H9 (cell line): ENCODE measurements at regions not wholly inside any gene's neighbourhood (a gene's known extent, or its start where the extent isn't known, plus 50 kb on each side); places are given as distances from the start of the nearest gene placed in this dataset.

Experiments used
- DNase-seq: peaks from one replicate; pipeline ENCODE4 v3.0.0-alpha.2; 2017
- H2AFZ ChIP-seq: one replicate; pipeline ENCODE4 v1.6.1; 2013; ENCODE audit warnings: mild to moderate bottlenecking, low read length, control low read depth, moderate library complexity
- H2AK5ac ChIP-seq: 2 replicates; pipeline ENCODE4 v1.6.1; 2013; ENCODE audit warnings: low read length, control low read depth, mixed read lengths; ENCODE audit not compliant: insufficient read length
- H2BK120ac ChIP-seq: one replicate; pipeline ENCODE4 v1.6.1; 2013; ENCODE audit warnings: low read depth, mild to moderate bottlenecking, low read length, control low read depth, inconsistent platforms; ENCODE audit not compliant: poor library complexity, severe bottlenecking
- H2BK12ac ChIP-seq: 2 replicates; pipeline ENCODE4 v1.6.1; 2013; ENCODE audit warnings: low read length, control low read depth, mixed read lengths, low read depth; ENCODE audit not compliant: insufficient read length
- H2BK15ac ChIP-seq: 2 replicates; pipeline ENCODE4 v1.6.1; 2013; ENCODE audit warnings: low read depth, low read length, control low read depth
- H2BK20ac ChIP-seq: one replicate; pipeline ENCODE4 v1.6.1; 2013; ENCODE audit warnings: low read depth, mild to moderate bottlenecking, low read length, control low read depth, inconsistent platforms; ENCODE audit not compliant: poor library complexity, severe bottlenecking
- H2BK5ac ChIP-seq: 2 replicates; pipeline ENCODE4 v1.6.1; 2013; ENCODE audit warnings: low read length, control low read depth, mixed read lengths; ENCODE audit not compliant: insufficient read length
- H3K14ac ChIP-seq: 2 replicates; pipeline ENCODE4 v1.6.1; 2013; ENCODE audit warnings: low read length, control low read depth; ENCODE audit not compliant: insufficient read depth
- H3K18ac ChIP-seq: 2 replicates; pipeline ENCODE4 v1.6.1; 2013; ENCODE audit warnings: low read depth, mild to moderate bottlenecking, mixed read lengths, low read length, control low read depth; ENCODE audit not compliant: insufficient read length
- H3K23ac ChIP-seq: 2 replicates; pipeline ENCODE4 v1.6.1; 2013; ENCODE audit warnings: low read length, control low read depth, mixed read lengths, low read depth; ENCODE audit not compliant: insufficient read length
- H3K23me2 ChIP-seq: 2 replicates; pipeline ENCODE4 v1.6.1; 2013; ENCODE audit warnings: low read depth, mild to moderate bottlenecking, mixed read lengths, low read length, control low read depth; ENCODE audit not compliant: insufficient read length, poor library complexity, severe bottlenecking
- H3K27ac ChIP-seq: 2 replicates; pipeline ENCODE4 v1.5.1; 2013; ENCODE audit warnings: low read length, control low read depth, mixed read lengths, low read depth; ENCODE audit not compliant: insufficient read length
- H3K27me3 ChIP-seq: 2 replicates; pipeline ENCODE4 v1.6.1; 2013; ENCODE audit warnings: low read length, control low read depth, inconsistent platforms; ENCODE audit not compliant: insufficient read depth
- H3K4ac ChIP-seq: 2 replicates; pipeline ENCODE4 v1.6.1; 2013; ENCODE audit warnings: low read depth, mild to moderate bottlenecking, control low read depth, inconsistent platforms, low read length, moderate library complexity
- H3K4me1 ChIP-seq: 2 replicates; pipeline ENCODE4 v1.6.1; 2013; ENCODE audit warnings: low read length, control low read depth, inconsistent platforms; ENCODE audit not compliant: insufficient read depth
- H3K4me2 ChIP-seq: 2 replicates; pipeline ENCODE4 v1.6.1; 2013; ENCODE audit warnings: low read length, control low read depth, mixed read lengths; ENCODE audit not compliant: insufficient read length, insufficient read depth
- H3K56ac ChIP-seq: 2 replicates; pipeline ENCODE4 v1.6.1; 2013; ENCODE audit warnings: low read depth, mild to moderate bottlenecking, mixed read lengths, low read length, control low read depth; ENCODE audit not compliant: insufficient read length
- H3K79me1 ChIP-seq: 2 replicates; pipeline ENCODE4 v1.6.1; 2013; ENCODE audit warnings: low read depth, mild to moderate bottlenecking, moderate library complexity, low read length, control low read depth, inconsistent platforms; ENCODE audit not compliant: insufficient read depth, poor library complexity, severe bottlenecking
- H3K79me2 ChIP-seq: 2 replicates; pipeline ENCODE4 v1.6.1; 2013; ENCODE audit warnings: low read length, control low read depth, inconsistent platforms; ENCODE audit not compliant: insufficient read depth
- H3K9ac ChIP-seq: 2 replicates; pipeline ENCODE4 v1.6.1; 2013; ENCODE audit warnings: low read length, control low read depth, mixed read lengths; ENCODE audit not compliant: insufficient read length; ENCODE audit errors: extremely low read depth
- H3K9me3 ChIP-seq: one replicate; pipeline ENCODE4 v1.6.1; 2013; ENCODE audit warnings: low read depth, low read length, inconsistent platforms; ENCODE audit not compliant: control insufficient read depth
- H3T11ph ChIP-seq: one replicate; pipeline ENCODE4 v1.6.1; 2013; ENCODE audit warnings: mild to moderate bottlenecking, low read length, control low read depth, inconsistent platforms
- H4K20me1 ChIP-seq: one replicate; pipeline ENCODE4 v1.6.1; 2013; ENCODE audit not compliant: control insufficient read depth, insufficient read length, insufficient read depth
- H4K5ac ChIP-seq: 2 replicates; pipeline ENCODE4 v1.6.1; 2013; ENCODE audit warnings: low read depth, mild to moderate bottlenecking, mixed read lengths, low read length, control low read depth; ENCODE audit not compliant: insufficient read length
- H4K8ac ChIP-seq: replicated peaks from 2 replicates; pipeline ENCODE4 v1.6.1; 2013; ENCODE audit warnings: low read length, control low read depth, mixed read lengths, low read depth; ENCODE audit not compliant: insufficient read length
- H4K91ac ChIP-seq: 2 replicates; pipeline ENCODE4 v1.6.1; 2013; ENCODE audit warnings: low read depth, mild to moderate bottlenecking, moderate library complexity, mixed read lengths, low read length, control low read depth; ENCODE audit not compliant: insufficient read length
- H3K27ac Mint-ChIP-seq, 3 experiments: 2 replicates in 2 of 3; 3 replicates in 1 of 3; pipeline ENCODE4 v1.8.0; 2020 to 2021; ENCODE audit warnings: mixed read lengths in 3 of 3, mild to moderate bottlenecking in 1 of 3, moderate library complexity in 1 of 3
- H3K27me3 Mint-ChIP-seq: 2 replicates; pipeline ENCODE4 v1.8.0; 2021; ENCODE audit warnings: low read depth, mild to moderate bottlenecking, moderate library complexity, mixed read lengths
- H3K36me3 Mint-ChIP-seq, 3 experiments: 2 replicates in 2 of 3; 3 replicates in 1 of 3; pipeline ENCODE4 v1.8.0; 2020 to 2021; ENCODE audit warnings: low read depth in 3 of 3, mixed read lengths in 3 of 3; ENCODE audit not compliant: insufficient read depth in 1 of 3
- H3K4me1 Mint-ChIP-seq, 2 experiments: 2 replicates each; pipeline ENCODE4 v1.8.0; 2020; ENCODE audit warnings: mixed read lengths in 2 of 2
- H3K4me3 Mint-ChIP-seq, 2 experiments: 2 replicates in 1 of 2; 3 replicates in 1 of 2; pipeline ENCODE4 v1.8.0; 2020 to 2021; ENCODE audit warnings: mild to moderate bottlenecking in 2 of 2, mixed read lengths in 2 of 2, moderate library complexity in 1 of 2
- H3K9me3 Mint-ChIP-seq, 2 experiments: 2 replicates in 1 of 2; 3 replicates in 1 of 2; pipeline ENCODE4 v1.8.0; 2020; ENCODE audit warnings: mild to moderate bottlenecking in 2 of 2, mixed read lengths in 2 of 2, moderate library complexity in 1 of 2
- WGBS: extraction: QIAGEN DNeasy Blood & Tissue Kit; methylation state at CpG from one replicate; pipeline ENCODE4 v1.1.7; 2013; ENCODE audit warnings: missing lambda C conversion rate, low lambda C conversion rate, mixed read lengths; ENCODE audit not compliant: insufficient read length; ENCODE audit errors: extremely low coverage; 5-methylcytosine and 5-hydroxymethylcytosine counted together
- TF ChIP-seq, protein P1 (sequence below): fragments of 200-600 bp; sonication (generic); conservative IDR thresholded peaks from 3 replicates; pipeline ENCODE4 v1.8.0; 2021; ENCODE audit warnings: antibody characterized with exemption, mild to moderate bottlenecking

- Mint-ChIP-seq H3K36me3 (no peaks in the 10 kb centered on the region; a peak in 1 of 7 replicates), H3K9me3 (peaks cover 0 to 3% of the 10 kb centered on the region in 2 experiments; a peak in 4 of 5 replicates), H3K4me3 (no peak overlapping the region), H3K4me1 (peaks cover 5 to 6% of the 10 kb centered on the region in 2 experiments), H3K27ac (0 out of 7 replicates have a peak overlapping the region, but pooled peaks of 1 of the 3 experiments have one; percentile 9), H3K27me3 (no peaks in the 10 kb centered on the region)
- no peak overlapping the region for H2BK20ac ChIP-seq
- H2AK5ac ChIP-seq: no peak overlapping the region
- no peaks in the 10 kb centered on the region for H3K4me1 ChIP-seq
- DNase-seq: no peak
- H2AFZ ChIP-seq: no peak overlapping the region
- no peak overlapping the region for H3K4ac ChIP-seq
- H3K79me1 ChIP-seq: no peaks in the 10 kb centered on the region
- TF ChIP-seq, protein P1, sequence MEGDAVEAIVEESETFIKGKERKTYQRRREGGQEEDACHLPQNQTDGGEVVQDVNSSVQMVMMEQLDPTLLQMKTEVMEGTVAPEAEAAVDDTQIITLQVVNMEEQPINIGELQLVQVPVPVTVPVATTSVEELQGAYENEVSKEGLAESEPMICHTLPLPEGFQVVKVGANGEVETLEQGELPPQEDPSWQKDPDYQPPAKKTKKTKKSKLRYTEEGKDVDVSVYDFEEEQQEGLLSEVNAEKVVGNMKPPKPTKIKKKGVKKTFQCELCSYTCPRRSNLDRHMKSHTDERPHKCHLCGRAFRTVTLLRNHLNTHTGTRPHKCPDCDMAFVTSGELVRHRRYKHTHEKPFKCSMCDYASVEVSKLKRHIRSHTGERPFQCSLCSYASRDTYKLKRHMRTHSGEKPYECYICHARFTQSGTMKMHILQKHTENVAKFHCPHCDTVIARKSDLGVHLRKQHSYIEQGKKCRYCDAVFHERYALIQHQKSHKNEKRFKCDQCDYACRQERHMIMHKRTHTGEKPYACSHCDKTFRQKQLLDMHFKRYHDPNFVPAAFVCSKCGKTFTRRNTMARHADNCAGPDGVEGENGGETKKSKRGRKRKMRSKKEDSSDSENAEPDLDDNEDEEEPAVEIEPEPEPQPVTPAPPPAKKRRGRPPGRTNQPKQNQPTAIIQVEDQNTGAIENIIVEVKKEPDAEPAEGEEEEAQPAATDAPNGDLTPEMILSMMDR: no peak
- H3K18ac ChIP-seq: no peak overlapping the region
- no peak overlapping the region for H4K91ac ChIP-seq
- no peak overlapping the region for H4K5ac ChIP-seq
- no peaks in the 10 kb centered on the region for H3K9me3 ChIP-seq
- no peak overlapping the region for H2BK5ac ChIP-seq
- no peak overlapping the region for H3K23ac ChIP-seq
- no peak overlapping the region for H3K9ac ChIP-seq
- no peaks in the 10 kb centered on the region for H3K27me3 ChIP-seq
- no peak overlapping the region for H4K8ac ChIP-seq
- no peak overlapping the region for H3K56ac ChIP-seq
- no peaks in the 10 kb centered on the region for H3K23me2 ChIP-seq
- no peaks in the 10 kb centered on the region for H4K20me1 ChIP-seq
- no peak overlapping the region for H3K4me2 ChIP-seq
- H3K27ac ChIP-seq: no peak overlapping the region
- H2BK12ac ChIP-seq: no peak overlapping the region
- no peak overlapping the region for H2BK15ac ChIP-seq
- no CpG with 5 or more reads among the region's 1 CpG for WGBS
- no peak overlapping the region for H2BK120ac ChIP-seq
- no peaks in the 10 kb centered on the region for H3K79me2 ChIP-seq
- no peak overlapping the region for H3K14ac ChIP-seq
- no peak overlapping the region for H3T11ph ChIP-seq
Measured at GRCh38 chr6:134594881-134595280, 277.0 kb upstream of the SGK1 start.
